GM23338 (cell line): ENCODE measurements at regions not wholly inside any gene's neighbourhood (a gene's known extent, or its start where the extent isn't known, plus 50 kb on each side); places are given as distances from the start of the nearest gene placed in this dataset.

Experiments used
- ATAC-seq: fragments of 200-7000 bp; cut with Tn5 transposase; 3 replicates; pipeline ENCODE4 v1.9.1; 2020
- DNase-seq: peaks from one replicate; pipeline ENCODE4 v3.0.0-alpha.2; 2015; ENCODE audit warnings: low spot score
- H2AFZ ChIP-seq: fragments of 200-600 bp; sonication (generic); 2 replicates; pipeline ENCODE4 v1.8.0; 2016; ENCODE audit warnings: antibody characterized with exemption, mild to moderate bottlenecking, moderate library complexity
- H3F3A ChIP-seq: fragments of 200-600 bp; sonication (generic); replicated peaks from 2 replicates; pipeline ENCODE4 v1.8.0; 2017; ENCODE audit warnings: antibody characterized with exemption, mixed run types, low read depth
- H3K27ac ChIP-seq: fragments of 200-600 bp; sonication (generic); 2 replicates; pipeline ENCODE4 v1.6.1; 2016; ENCODE audit warnings: low read depth
- H3K27me3 ChIP-seq: fragments of 200-600 bp; sonication (generic); 2 replicates; pipeline ENCODE4 v1.8.0; 2016; ENCODE audit warnings: mild to moderate bottlenecking, mixed run types, moderate library complexity; ENCODE audit not compliant: insufficient read depth
- H3K36me3 ChIP-seq: fragments of 200-600 bp; sonication (generic); 2 replicates; pipeline ENCODE4 v1.8.0; 2016; ENCODE audit warnings: mild to moderate bottlenecking; ENCODE audit not compliant: insufficient read depth
- H3K4me1 ChIP-seq: fragments of 200-600 bp; sonication (generic); 2 replicates; pipeline ENCODE4 v1.8.0; 2016; ENCODE audit warnings: mild to moderate bottlenecking, moderate library complexity; ENCODE audit not compliant: insufficient read depth
- H3K4me2 ChIP-seq: fragments of 200-600 bp; sonication (generic); 2 replicates; pipeline ENCODE4 v1.7.1; 2017; ENCODE audit warnings: mixed run types
- H3K4me3 ChIP-seq: fragments of 200-600 bp; sonication (generic); 2 replicates; pipeline ENCODE4 v1.6.1; 2016; ENCODE audit warnings: mixed run types
- H3K79me2 ChIP-seq: fragments of 200-600 bp; sonication (generic); replicated peaks from 2 replicates; pipeline ENCODE4 v1.8.0; 2017; ENCODE audit warnings: mild to moderate bottlenecking; ENCODE audit not compliant: insufficient read depth
- H3K9me2 ChIP-seq: fragments of 200-600 bp; sonication (generic); 2 replicates; pipeline ENCODE4 v1.8.0; 2017; ENCODE audit not compliant: insufficient read depth
- H4K20me1 ChIP-seq: fragments of 200-600 bp; sonication (generic); replicated peaks from 2 replicates; pipeline ENCODE4 v1.8.0; 2017; ENCODE audit warnings: mild to moderate bottlenecking; ENCODE audit not compliant: insufficient read depth
- H3K27ac Mint-ChIP-seq: 2 replicates; pipeline ENCODE4 v1.8.0; 2020; ENCODE audit warnings: inconsistent platforms, mild to moderate bottlenecking, moderate library complexity, mixed read lengths
- H3K27me3 Mint-ChIP-seq: 3 replicates; pipeline ENCODE4 v1.8.0; 2022; ENCODE audit warnings: low read depth, mild to moderate bottlenecking, moderate library complexity, mixed read lengths, inconsistent platforms; ENCODE audit not compliant: insufficient read depth, poor library complexity
- H3K36me3 Mint-ChIP-seq: 3 replicates; pipeline ENCODE4 v1.8.0; 2021; ENCODE audit warnings: low read depth, mild to moderate bottlenecking, inconsistent platforms, moderate library complexity, mixed read lengths
- H3K4me1 Mint-ChIP-seq: 3 replicates; pipeline ENCODE4 v1.8.0; 2020; ENCODE audit warnings: mild to moderate bottlenecking, inconsistent platforms, mixed read lengths
- H3K4me3 Mint-ChIP-seq: 3 replicates; pipeline ENCODE4 v1.8.0; 2021; ENCODE audit warnings: moderate library complexity, mild to moderate bottlenecking, inconsistent platforms, mixed read lengths
- H3K9me3 Mint-ChIP-seq: 3 replicates; pipeline ENCODE4 v1.8.0; 2020; ENCODE audit warnings: moderate library complexity, mild to moderate bottlenecking, inconsistent platforms, mixed read lengths
- ETS1 ChIP-seq: IDR thresholded peaks from 2 replicates; pipeline ENCODE4 v1.6.1; 2016; ENCODE audit warnings: antibody characterized with exemption
- EZH2 ChIP-seq: fragments of 200-600 bp; sonication (generic); IDR thresholded peaks from one replicate; pipeline ENCODE4 v1.8.0; 2017; ENCODE audit warnings: antibody characterized with exemption, mild to moderate bottlenecking, low read depth; ENCODE audit not compliant: unreplicated experiment
- EZH2phosphoT487 ChIP-seq: fragments of 200-600 bp; sonication (generic); IDR thresholded peaks from one replicate; pipeline ENCODE4 v1.8.1; 2018; ENCODE audit warnings: antibody characterized with exemption; ENCODE audit not compliant: unreplicated experiment
- POLR2AphosphoS5 ChIP-seq: IDR thresholded peaks from 2 replicates; pipeline ENCODE4 v1.6.1; 2016; ENCODE audit warnings: antibody characterized with exemption, low read depth
- STAT1 ChIP-seq: IDR thresholded peaks from one replicate; pipeline ENCODE4 v1.6.1; 2016; ENCODE audit warnings: antibody characterized with exemption; ENCODE audit not compliant: unreplicated experiment
- ZNF114 ChIP-seq: fragments of 250-450 bp; sonication (Bioruptor Pico); IDR thresholded peaks from 2 replicates; pipeline ENCODE4 v1.5.0; 2020; ENCODE audit warnings: mild to moderate bottlenecking, moderate library complexity
- ZNF331 ChIP-seq: fragments of 250-450 bp; sonication (Bioruptor Pico); IDR thresholded peaks from 2 replicates; pipeline ENCODE4 v1.5.0; 2020; ENCODE audit warnings: low read depth, mild to moderate bottlenecking, moderate library complexity
- ZNF462 ChIP-seq: fragments of 250-450 bp; sonication (Bioruptor Pico); IDR thresholded peaks from 2 replicates; pipeline ENCODE4 v1.5.0; 2020; ENCODE audit warnings: mild to moderate bottlenecking, moderate library complexity

- TF ChIP-seq EZH2: no peak
- TF ChIP-seq ETS1: no peak
- no peak for TF ChIP-seq ZNF114
- TF ChIP-seq ZNF462 (CRISPR knock-in tag): no peak
- TF ChIP-seq EZH2phosphoT487: no peak
- TF ChIP-seq POLR2AphosphoS5: no peak
- no peak for TF ChIP-seq ZNF331
- TF ChIP-seq STAT1: no peak
- Histone ChIP-seq H2AFZ (no peak overlapping the region), H3K27ac (no peak overlapping the region), H3K4me1 (no peaks in the 10 kb centered on the region), H3F3A (no peaks in the 10 kb centered on the region), H3K36me3 (no peaks in the 10 kb centered on the region), H3K4me2 (no peak overlapping the region), H3K27me3 (no peaks in the 10 kb centered on the region), H4K20me1 (no peaks in the 10 kb centered on the region), H3K79me2 (no peaks in the 10 kb centered on the region), H3K4me3 (no peak overlapping the region), H3K9me2 (0 out of 2 replicates have a peak, but pooled peaks cover 8% of the 10 kb centered on the region)
- H3K36me3 Mint-ChIP-seq: no peaks in the 10 kb centered on the region
- no peaks in the 10 kb centered on the region for H3K9me3 Mint-ChIP-seq
- peaks cover 9% of the 10 kb centered on the region; the same call in 2 of the 3 replicates for H3K4me1 Mint-ChIP-seq
- peaks cover 2% of the 10 kb centered on the region for H3K27me3 Mint-ChIP-seq
- DNase-seq (no peak), ATAC-seq (no peak)
- H3K4me3 Mint-ChIP-seq: no peak overlapping the region
- H3K27ac Mint-ChIP-seq: no peak overlapping the region
These were observed 586.9 kb downstream of the FAM181B start for GRCh38 chr11:82146789-82147188.
